Fibroblast of the aortic adventitia (primary cell): ENCODE measurements at regions not wholly inside any gene's neighbourhood (a gene's known extent, or its start where the extent isn't known, plus 50 kb on each side); places are given as distances from the start of the nearest gene placed in this dataset.

Experiments
- DNase-seq: peaks from one replicate; pipeline ENCODE4 v3.0.0-alpha.2; 2010; ENCODE audit warnings: low read depth
- H3K4me3 ChIP-seq: 2 replicates; pipeline ENCODE4 v1.5.1; 2011; ENCODE audit warnings: low read depth, mild to moderate bottlenecking, control low read depth, low read length, moderate library complexity
- TF ChIP-seq, protein P1 (sequence below): IDR thresholded peaks from 2 replicates; pipeline ENCODE4 v1.5.1; 2011; ENCODE audit warnings: mild to moderate bottlenecking, low read length, control low read depth, inconsistent platforms; ENCODE audit not compliant: insufficient read depth

DNA sequence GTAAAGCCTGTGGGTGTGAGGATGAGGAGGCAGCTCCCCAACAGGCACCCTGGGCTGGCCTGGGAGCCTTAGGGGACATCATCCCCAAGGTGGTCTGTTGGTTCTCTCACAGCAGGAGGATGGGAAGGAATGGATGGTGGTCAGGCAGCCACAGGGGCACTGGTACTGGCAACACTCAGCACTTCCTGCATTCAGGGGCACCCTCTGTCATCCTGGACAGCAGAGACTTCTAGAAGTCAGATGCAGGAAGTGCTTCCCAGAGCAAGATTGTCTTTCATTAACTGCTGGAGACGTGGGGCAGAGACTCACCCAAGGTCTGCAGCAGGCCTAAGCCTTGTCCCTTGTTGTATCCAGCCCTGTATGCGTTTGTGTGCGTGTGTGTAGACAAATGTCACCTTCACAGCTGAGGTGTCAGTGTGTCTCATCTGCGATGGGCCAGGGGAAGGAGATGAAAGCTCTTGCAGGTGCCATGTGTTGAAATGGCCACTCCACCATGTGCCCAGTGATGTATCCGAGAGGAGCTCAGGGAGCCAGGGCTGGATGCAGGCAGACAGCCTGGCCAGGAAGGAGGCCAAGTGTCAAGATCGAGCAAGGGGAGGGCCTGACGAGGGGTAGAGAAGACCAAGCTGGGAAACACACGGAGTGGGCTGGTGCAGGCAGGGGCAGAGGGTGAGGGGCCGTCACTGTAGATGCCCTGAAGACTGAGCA is 85.1 kb downstream of the PITPNM2 start:
- no peak for DNase-seq
- no peak overlapping the region for H3K4me3 ChIP-seq
- TF ChIP-seq, protein P1, sequence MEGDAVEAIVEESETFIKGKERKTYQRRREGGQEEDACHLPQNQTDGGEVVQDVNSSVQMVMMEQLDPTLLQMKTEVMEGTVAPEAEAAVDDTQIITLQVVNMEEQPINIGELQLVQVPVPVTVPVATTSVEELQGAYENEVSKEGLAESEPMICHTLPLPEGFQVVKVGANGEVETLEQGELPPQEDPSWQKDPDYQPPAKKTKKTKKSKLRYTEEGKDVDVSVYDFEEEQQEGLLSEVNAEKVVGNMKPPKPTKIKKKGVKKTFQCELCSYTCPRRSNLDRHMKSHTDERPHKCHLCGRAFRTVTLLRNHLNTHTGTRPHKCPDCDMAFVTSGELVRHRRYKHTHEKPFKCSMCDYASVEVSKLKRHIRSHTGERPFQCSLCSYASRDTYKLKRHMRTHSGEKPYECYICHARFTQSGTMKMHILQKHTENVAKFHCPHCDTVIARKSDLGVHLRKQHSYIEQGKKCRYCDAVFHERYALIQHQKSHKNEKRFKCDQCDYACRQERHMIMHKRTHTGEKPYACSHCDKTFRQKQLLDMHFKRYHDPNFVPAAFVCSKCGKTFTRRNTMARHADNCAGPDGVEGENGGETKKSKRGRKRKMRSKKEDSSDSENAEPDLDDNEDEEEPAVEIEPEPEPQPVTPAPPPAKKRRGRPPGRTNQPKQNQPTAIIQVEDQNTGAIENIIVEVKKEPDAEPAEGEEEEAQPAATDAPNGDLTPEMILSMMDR = no peak

DNA sequence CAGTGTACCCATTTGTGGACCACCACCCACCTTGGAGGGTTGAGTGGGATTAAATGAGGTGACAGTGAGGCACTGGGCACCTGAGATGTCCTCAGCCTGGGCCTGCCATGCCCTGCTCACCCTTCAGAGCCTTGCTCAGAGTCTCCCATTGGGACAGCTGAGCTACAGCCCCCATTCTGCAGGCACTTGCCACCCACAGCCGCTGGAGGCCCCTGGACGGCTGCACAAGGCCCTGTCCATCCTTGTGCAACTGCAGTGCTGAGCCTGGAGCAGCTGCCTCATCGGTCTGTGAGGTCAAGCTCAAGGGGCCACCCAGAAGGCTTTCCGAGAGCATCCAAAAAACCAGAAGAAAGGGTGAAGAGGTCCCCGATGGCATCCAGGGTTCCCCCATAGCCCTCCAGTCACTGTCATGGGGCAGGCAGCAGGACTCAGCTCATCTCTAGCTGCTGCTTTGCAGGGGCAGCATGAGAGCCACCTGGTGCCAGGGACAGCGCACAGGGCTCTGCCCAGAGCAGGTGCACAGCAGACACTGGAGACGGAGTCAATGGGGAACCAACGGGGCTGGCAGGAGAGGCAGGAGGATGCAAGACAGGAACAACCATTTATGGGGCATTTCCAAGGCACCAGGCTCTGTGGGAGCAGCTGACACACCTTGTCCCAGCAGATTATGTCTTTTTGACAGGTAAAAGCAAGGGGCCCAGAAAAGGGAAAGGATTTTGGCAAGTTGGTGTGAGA is 84.6 kb downstream of the ARL6IP4 start:
- DNase-seq = no peak

DNA sequence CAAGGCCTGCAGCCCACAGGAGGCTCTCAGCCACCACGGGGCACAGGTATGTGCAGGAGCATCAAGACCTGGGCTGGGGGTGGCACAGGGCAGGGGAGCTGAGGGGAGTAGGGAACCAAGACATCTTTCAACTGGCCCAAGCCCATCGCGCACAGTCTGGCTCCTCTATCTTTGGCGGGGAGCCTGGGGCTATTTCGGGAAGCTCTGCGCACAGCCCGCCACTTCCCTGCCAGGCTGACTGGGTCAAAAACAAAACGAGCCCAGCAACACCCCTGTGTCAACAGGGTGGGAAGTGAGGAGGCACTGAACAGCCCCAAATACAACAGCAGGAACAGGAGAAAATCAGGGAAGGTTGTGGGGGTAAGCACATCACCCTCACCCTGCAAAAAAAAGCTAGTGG is 83.9 kb downstream of the ARL6IP4 start:
- TF ChIP-seq, protein P1 = no peak

More for the DNA sequence above, 84.6 kb downstream of the ARL6IP4 start:
- TF ChIP-seq, protein P1 = no peak
- no peak overlapping the region for H3K4me3 ChIP-seq

DNA sequence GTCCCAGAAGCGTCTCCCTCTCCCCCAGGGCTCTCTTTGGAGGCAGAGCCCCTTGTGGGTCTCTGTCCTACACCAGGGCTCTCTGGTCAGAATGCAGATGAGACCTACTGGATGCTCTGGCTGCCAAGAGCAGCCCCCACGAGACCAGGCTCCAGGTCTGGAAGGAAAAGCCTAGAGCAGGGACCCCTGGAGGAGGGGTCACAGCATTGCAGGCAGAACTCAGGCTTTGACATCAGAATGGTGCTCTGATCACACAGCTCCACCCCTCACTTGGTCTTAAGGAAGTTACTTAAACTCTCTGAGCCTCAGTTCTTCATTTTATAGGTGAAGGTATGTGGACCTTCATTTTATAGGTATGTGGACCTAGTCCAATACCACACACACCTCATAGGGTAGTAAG is 83.1 kb downstream of the ARL6IP4 start:
- TF ChIP-seq, protein P1 = peak; percentile 42
- no peak for DNase-seq
- no peak overlapping the region for H3K4me3 ChIP-seq

More for the DNA sequence above, 83.9 kb downstream of the ARL6IP4 start:
- H3K4me3 ChIP-seq = no peak overlapping the region
- DNase-seq = no peak

DNA sequence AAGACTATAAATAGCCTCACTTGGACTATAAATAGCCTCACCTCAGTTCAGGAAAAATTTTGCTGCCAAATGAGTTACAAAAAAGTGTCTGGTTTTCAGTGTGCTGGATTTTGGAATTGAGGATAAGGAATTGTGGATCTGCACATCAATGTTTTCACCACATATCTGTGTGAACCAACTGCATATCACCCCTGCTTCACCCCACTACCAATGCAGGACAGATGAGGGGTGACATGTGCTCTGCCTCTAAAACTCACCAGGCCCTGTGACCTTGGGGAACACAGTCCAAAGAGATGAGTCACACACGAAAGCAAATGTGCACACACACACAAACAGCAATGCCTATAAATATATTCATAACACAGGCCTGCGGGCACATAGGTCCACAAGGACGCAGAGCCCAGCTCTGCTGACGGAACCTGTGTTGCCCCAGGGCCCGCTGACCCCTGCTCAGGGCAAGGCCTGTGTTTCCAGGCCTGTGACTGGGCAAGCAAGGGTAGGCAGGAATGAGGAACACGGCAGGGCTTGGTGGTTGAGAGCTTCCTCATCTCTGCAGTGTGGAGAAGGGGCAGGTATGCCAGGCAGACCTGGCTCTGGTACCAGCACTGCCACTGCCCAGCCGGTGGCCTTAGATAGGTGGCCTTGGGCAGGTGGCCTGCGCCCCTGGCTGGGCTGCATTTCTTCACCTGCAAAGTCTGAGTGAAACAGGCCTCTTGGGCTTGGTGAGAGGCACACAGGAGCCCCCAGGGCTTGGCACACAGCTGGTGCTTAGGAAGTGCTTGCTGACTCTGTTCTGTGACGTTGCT is 82.4 kb downstream of the ARL6IP4 start:
- H3K4me3 ChIP-seq = no peak overlapping the region
- DNase-seq = peak; percentile 63
- TF ChIP-seq, protein P1 = no peak

DNA sequence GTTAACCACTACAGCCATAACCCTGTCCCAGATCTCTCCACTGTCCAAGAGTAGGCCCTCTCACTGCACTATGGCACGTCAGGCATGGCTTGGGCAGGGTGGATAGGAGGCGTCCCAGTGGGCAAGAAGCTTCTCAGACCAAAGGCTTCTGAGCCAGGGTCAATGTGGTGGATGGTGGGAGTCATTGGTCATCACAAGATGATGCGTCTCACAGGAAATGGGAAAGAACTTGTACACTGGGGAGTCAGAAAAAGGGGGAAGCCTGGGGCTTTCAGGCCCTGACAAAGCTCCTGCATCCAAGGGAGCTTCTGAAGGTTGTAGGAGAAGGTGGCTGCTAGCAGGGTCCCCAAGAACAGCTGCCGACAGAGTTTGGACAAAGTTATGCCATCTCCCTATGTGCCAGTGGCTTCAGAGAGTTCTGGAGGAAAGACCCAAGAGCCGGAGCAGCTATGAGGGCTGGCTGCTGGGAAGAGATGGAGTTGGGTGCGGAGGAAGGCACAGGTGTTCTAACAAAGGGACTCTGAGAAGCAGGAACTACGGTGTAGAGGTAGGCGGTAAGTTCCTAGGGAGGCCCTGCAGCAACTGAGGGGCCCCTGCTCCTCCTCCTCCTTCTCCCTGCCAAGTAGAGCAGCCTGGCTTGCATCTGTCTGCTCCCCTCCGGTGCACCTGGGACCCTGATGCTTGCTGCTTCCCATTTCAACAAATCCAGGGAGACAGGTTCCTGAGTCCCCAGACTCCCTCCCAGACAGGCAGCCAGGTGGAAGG is 81.1 kb downstream of the ARL6IP4 start:
- DNase-seq = no peak
- TF ChIP-seq, protein P1 = no peak
- no peak overlapping the region for H3K4me3 ChIP-seq
